ENCODE measurements at regions not wholly inside any gene's neighbourhood (a gene's known extent, or its start where the extent isn't known, plus 50 kb on each side); places are given as distances from the start of the nearest gene placed in this dataset.

GRCh38 chr1:59177756-59178155, 119.1 kb upstream of the FGGY start:
- no peaks in the 10 kb centered on the region for H3K4me1 ChIP-seq (ENCODE audit: control insufficient read depth, insufficient read depth, low read length)
- H3K27me3 ChIP-seq (ENCODE audit: control insufficient read depth, insufficient read depth, low read length, poor library complexity, severe bottlenecking), result no peaks in the 10 kb centered on the region
- no peak overlapping the region for H3K4me3 Mint-ChIP-seq
- no peaks in the 10 kb centered on the region for H3K9me3 Mint-ChIP-seq
- peaks cover 8% of the 10 kb centered on the region for H3K9me3 ChIP-seq (ENCODE audit: control insufficient read depth, low read length)
- H3K27ac ChIP-seq (ENCODE audit: low read depth, low read length), result no peak overlapping the region
- no peak overlapping the region for H3K9ac ChIP-seq (ENCODE audit: extremely low read depth, low read length, poor library complexity, severe bottlenecking)
- H3K36me3 Mint-ChIP-seq (ENCODE audit: low read depth), result no peaks in the 10 kb centered on the region
- H3K27ac Mint-ChIP-seq, result no peak overlapping the region
- no peaks in the 10 kb centered on the region for H3K27me3 Mint-ChIP-seq (ENCODE audit: insufficient read depth)
- no peak overlapping the region for H3K4me3 ChIP-seq (ENCODE audit: low read length)
- DNase-seq, result no peak
- H3K4me1 Mint-ChIP-seq, result no peaks in the 10 kb centered on the region
- WGBS, 2 experiments (ENCODE audit: insufficient coverage in 1 of 2, insufficient read length in 1 of 2), result 87% methylated on average over 2 of the region's 2 CpGs; no CpG with 5 or more reads in 1 of the 2 experiments
- no peak for TF ChIP-seq CTCF (conservative IDR thresholded peaks at IDR 0.05)
- H3K36me3 ChIP-seq (ENCODE audit: control insufficient read depth, insufficient read depth, low read length), result no peaks in the 10 kb centered on the region

- H3K36me3 ChIP-seq (ENCODE audit: control insufficient read depth, insufficient read depth, low read length), result no peaks in the 10 kb centered on the region
- H3K4me1 ChIP-seq (ENCODE audit: control insufficient read depth, insufficient read depth, low read length), result no peaks in the 10 kb centered on the region
- H3K27me3 ChIP-seq (ENCODE audit: control insufficient read depth, insufficient read depth, low read length, poor library complexity, severe bottlenecking), result no peaks in the 10 kb centered on the region
- Mint-ChIP-seq H3K27ac (no peak overlapping the region), H3K4me3 (no peak overlapping the region), H3K9me3 (no peaks in the 10 kb centered on the region), H3K4me1 (no peaks in the 10 kb centered on the region), H3K36me3 (ENCODE audit: low read depth) (no peaks in the 10 kb centered on the region), H3K27me3 (ENCODE audit: insufficient read depth) (no peaks in the 10 kb centered on the region)
- peaks cover 8% of the 10 kb centered on the region for H3K9me3 ChIP-seq (ENCODE audit: control insufficient read depth, low read length)
- DNase-seq, result no peak
- WGBS, 2 experiments (ENCODE audit: insufficient coverage in 1 of 2, insufficient read length in 1 of 2), result 68 to 88% methylated on average over 4 of the region's 4 CpGs
- no peak overlapping the region for H3K9ac ChIP-seq (ENCODE audit: extremely low read depth, low read length, poor library complexity, severe bottlenecking)
- H3K4me3 ChIP-seq (ENCODE audit: low read length), result no peak overlapping the region
- TF ChIP-seq CTCF (conservative IDR thresholded peaks at IDR 0.05), result no peak
- no peak overlapping the region for H3K27ac ChIP-seq (ENCODE audit: low read depth, low read length)
Measured at GRCh38 chr1:59178339-59179187, 118.3 kb upstream of the FGGY start.

- H3K4me1 Mint-ChIP-seq, result peaks cover 10% of the 10 kb centered on the region
- TF ChIP-seq CTCF (conservative IDR thresholded peaks at IDR 0.05), result no peak
- no peak overlapping the region for H3K4me3 Mint-ChIP-seq
- H3K27me3 Mint-ChIP-seq (ENCODE audit: insufficient read depth), result no peaks in the 10 kb centered on the region
- H3K9me3 Mint-ChIP-seq, result no peaks in the 10 kb centered on the region
- Histone ChIP-seq H3K4me1 (ENCODE audit: control insufficient read depth, insufficient read depth, low read length) (peaks cover 6% of the 10 kb centered on the region), H3K27me3 (ENCODE audit: control insufficient read depth, insufficient read depth, low read length, poor library complexity, severe bottlenecking) (no peaks in the 10 kb centered on the region), H3K9ac (ENCODE audit: extremely low read depth, low read length, poor library complexity, severe bottlenecking) (no peak overlapping the region), H3K9me3 (ENCODE audit: control insufficient read depth, low read length) (peaks cover 8% of the 10 kb centered on the region), H3K27ac (ENCODE audit: low read depth, low read length) (no peak overlapping the region), H3K36me3 (ENCODE audit: control insufficient read depth, insufficient read depth, low read length) (no peaks in the 10 kb centered on the region), H3K4me3 (ENCODE audit: low read length) (no peak overlapping the region)
- H3K27ac Mint-ChIP-seq, result no peak overlapping the region
- no peak for DNase-seq
- WGBS, 2 experiments (ENCODE audit: insufficient coverage in 1 of 2, insufficient read length in 1 of 2), result 100% methylated on average over 1 of the region's 1 CpG; no CpG with 5 or more reads in 1 of the 2 experiments
- no peaks in the 10 kb centered on the region for H3K36me3 Mint-ChIP-seq (ENCODE audit: low read depth)
Measured at GRCh38 chr1:59179673-59180072, 117.2 kb upstream of the FGGY start.

Data from endodermal cell (in vitro differentiated cells).